Mucosa of rectum (tissue), 2 donors: ENCODE measurements at regions not wholly inside any gene's neighbourhood (a gene's known extent, or its start where the extent isn't known, plus 50 kb on each side); places are given as distances from the start of the nearest gene placed in this dataset.
"Not testable (repeated sequence)": the region's sequence is repeated elsewhere in the genome, so short reads cannot be mapped to it uniquely, and the experiment has no call there.

Experiments
- H3K27ac ChIP-seq, 2 donors: one replicate each; pipeline ENCODE4 v1.7.0; 2013; ENCODE audit warnings: inconsistent platforms in 2 of 2, low read depth in 2 of 2, low read length in 2 of 2
- H3K27me3 ChIP-seq, 2 donors: one replicate each; pipeline ENCODE4 v1.7.0; 2013; ENCODE audit warnings: low read length in 2 of 2; ENCODE audit not compliant: control insufficient read depth in 2 of 2, insufficient read depth in 2 of 2
- H3K36me3 ChIP-seq, 2 donors: one replicate each; pipeline ENCODE4 v1.7.0; 2013; ENCODE audit warnings: low read length in 2 of 2; ENCODE audit not compliant: control insufficient read depth in 2 of 2, insufficient read depth in 2 of 2
- H3K4me1 ChIP-seq, 2 donors: one replicate each; pipeline ENCODE4 v1.7.0; 2013; ENCODE audit warnings: low read length in 2 of 2, mild to moderate bottlenecking in 1 of 2; ENCODE audit not compliant: control insufficient read depth in 2 of 2, insufficient read depth in 2 of 2
- H3K4me3 ChIP-seq, 2 donors: one replicate each; pipeline ENCODE4 v1.7.0; 2013; ENCODE audit warnings: low read length in 2 of 2
- H3K9ac ChIP-seq, 2 donors: one replicate each; pipeline ENCODE4 v1.7.0; 2013; ENCODE audit warnings: low read length in 2 of 2, low read depth in 1 of 2, mild to moderate bottlenecking in 1 of 2
- H3K9me3 ChIP-seq, 2 donors: one replicate each; pipeline ENCODE4 v1.7.0; 2013; ENCODE audit warnings: low read length in 2 of 2; ENCODE audit not compliant: control insufficient read depth in 2 of 2
- donor health status: healthy.
- donor health status: Normal muscosa, but diverticular disease.

DNA sequence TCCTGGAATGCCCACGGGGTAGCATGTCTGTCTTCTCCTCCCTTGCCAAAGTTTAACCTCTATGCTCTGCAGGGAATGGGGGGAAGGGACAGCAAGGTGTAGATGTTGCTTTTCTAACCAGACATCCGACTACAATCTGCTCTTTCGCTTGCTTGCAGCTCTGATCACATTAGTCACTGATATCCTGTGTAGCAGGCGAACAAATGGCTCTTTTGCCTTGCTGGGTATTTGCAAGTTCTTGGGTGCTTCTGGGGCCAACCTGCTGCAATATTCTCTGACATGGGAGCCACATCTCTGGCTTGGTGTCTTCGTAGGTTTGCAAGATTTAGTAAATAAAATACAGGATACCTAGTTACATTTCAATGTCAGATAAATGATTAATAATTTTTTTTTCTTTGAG, 190.0 kb downstream of the ASB1 start:
- Histone ChIP-seq H3K27ac (no peak overlapping the region), H3K27me3 (no peaks in the 10 kb centered on the region), H3K9me3 (no peaks in the 10 kb centered on the region), H3K9ac (no peak overlapping the region), H3K4me3 (no peak overlapping the region), H3K4me1 (no peaks in the 10 kb centered on the region), H3K36me3 (no peaks in the 10 kb centered on the region)

DNA sequence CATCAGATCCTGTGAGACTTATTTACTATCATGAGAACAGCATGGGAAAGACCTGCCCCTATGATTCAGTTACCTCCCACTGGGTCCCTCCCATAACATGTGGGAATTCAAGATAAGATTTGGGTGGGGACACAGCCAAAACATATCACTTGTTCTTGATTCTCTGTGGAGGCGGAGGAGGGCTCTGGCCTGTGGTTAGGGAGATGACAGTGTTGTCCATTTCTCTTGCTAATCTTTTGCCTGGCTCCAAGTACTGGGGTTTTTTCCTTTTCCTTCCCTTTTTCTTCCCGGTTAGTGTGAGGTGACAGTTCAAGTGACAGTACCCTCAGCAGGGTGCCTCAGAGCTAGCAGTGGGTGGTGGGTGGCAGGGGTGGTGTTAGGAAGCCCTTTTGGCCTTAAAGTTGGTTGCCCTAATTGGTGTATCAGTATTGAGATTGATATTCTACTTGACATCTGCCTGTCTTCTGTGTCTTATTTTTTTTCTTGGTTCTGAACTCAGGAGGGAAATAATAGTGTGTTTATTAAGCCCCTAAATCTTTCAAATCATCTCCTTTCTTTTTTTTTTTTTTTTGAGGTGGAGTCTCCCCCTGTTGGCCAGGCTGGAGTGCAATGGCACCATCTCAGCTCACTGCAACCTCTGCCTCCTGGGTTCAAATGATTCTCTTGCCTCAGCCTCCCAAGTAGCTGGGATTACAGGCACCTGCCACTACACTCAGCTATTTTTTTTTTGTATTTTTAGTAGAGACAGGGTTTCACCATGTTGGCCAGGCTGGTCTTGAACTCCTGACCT, 192.0 kb downstream of the ASB1 start:
- not testable (repeated sequence) for H3K9me3 ChIP-seq, H3K27me3 ChIP-seq, H3K27ac ChIP-seq, H3K4me1 ChIP-seq, H3K36me3 ChIP-seq, H3K9ac ChIP-seq, H3K4me3 ChIP-seq

- H3K9me3 ChIP-seq: no peaks in the 10 kb centered on the region
- no peak overlapping the region for H3K9ac ChIP-seq
- H3K27ac ChIP-seq: no peak overlapping the region
- no peak overlapping the region for H3K4me3 ChIP-seq
- no peaks in the 10 kb centered on the region for H3K36me3 ChIP-seq
- no peaks in the 10 kb centered on the region for H3K4me1 ChIP-seq
- no peaks in the 10 kb centered on the region for H3K27me3 ChIP-seq
Observed at GRCh38 chr2:238627899-238628298, 201.2 kb downstream of the ASB1 start.

DNA sequence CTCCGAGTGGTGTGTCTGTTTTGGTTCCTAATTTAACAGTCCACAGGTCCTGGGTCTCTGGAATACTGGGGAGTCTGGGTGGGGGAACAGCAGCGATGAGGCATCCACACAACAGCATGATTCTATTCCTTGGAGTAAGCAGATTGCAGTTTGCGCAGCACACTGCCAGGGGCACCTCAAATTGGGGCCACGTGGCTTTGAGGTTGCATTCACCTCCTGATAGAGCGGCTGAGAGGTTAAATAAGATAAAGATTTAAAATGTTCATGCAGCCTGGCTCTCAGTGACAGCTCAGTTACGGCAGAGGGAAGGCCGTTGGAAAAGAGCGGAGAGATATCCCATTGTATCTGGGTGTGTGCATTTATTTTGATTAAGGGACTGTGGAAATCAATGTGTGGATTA, 202.3 kb downstream of the ASB1 start:
- Histone ChIP-seq H3K9me3 (no peaks in the 10 kb centered on the region), H3K27ac (no peak overlapping the region), H3K4me3 (no peak overlapping the region), H3K27me3 (no peaks in the 10 kb centered on the region), H3K4me1 (no peaks in the 10 kb centered on the region), H3K9ac (no peak overlapping the region), H3K36me3 (no peaks in the 10 kb centered on the region)

GRCh38 chr2:238631491-238632180, 204.9 kb downstream of the ASB1 start:
- Histone ChIP-seq H3K27ac (no peak overlapping the region), H3K36me3 (no peaks in the 10 kb centered on the region), H3K4me3 (no peak overlapping the region), H3K9me3 (no peaks in the 10 kb centered on the region), H3K27me3 (no peaks in the 10 kb centered on the region), H3K9ac (no peak overlapping the region), H3K4me1 (no peaks in the 10 kb centered on the region)

DNA sequence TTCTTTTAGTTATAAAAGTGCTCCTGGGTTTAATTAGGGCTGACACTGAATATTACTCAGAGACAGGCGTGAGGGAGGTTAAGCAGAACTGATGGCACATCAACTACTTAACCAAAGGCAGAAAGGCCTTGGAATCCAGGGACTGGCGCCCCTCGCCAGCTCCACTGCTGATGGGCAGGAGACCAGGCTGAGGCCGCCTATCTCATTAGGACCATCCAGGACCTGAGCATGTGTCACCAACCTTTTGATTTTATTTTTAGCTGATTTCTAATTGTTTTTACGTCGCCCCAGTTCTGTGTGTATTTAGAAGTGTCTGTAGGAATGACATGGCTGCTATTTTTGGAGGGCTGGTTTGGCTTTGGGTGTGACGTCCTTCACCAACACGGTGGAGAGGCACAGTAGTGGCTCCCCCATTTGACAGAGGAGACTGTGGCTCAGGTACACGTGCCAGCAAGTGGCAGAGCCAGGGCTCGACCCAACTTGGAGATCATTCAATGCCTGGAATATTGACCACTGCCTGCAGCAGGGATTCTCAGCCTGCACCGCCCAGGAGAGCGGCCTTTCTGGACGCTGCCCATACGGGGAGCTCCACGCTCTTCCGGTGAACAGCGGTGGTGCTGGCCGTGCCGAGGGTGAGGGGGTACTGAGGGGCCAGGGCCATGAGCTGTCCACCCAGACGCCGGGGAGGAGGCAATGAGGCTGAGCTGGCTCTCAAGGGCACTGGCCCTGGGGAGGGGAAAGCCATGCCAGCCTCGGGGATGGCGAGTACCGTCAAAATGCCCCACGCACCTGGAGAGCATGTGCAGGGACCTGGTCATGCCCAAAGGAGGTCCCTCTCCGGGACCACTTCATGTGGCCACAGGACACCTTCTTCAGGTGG, 205.7 kb downstream of the ASB1 start:
- H3K9me3 ChIP-seq: no peaks in the 10 kb centered on the region
- no peak overlapping the region for H3K4me3 ChIP-seq
- H3K36me3 ChIP-seq: no peaks in the 10 kb centered on the region
- no peaks in the 10 kb centered on the region for H3K4me1 ChIP-seq
- no peaks in the 10 kb centered on the region for H3K27me3 ChIP-seq
- H3K9ac ChIP-seq: no peak overlapping the region
- H3K27ac ChIP-seq: no peak overlapping the region

GRCh38 chr2:238633426-238634328, 206.9 kb downstream of the ASB1 start:
- H3K4me1 ChIP-seq: no peaks in the 10 kb centered on the region
- no peaks in the 10 kb centered on the region for H3K27me3 ChIP-seq
- H3K9ac ChIP-seq: no peak overlapping the region
- H3K9me3 ChIP-seq: no peaks in the 10 kb centered on the region
- H3K36me3 ChIP-seq: no peaks in the 10 kb centered on the region
- no peak overlapping the region for H3K27ac ChIP-seq
- H3K4me3 ChIP-seq: no peak overlapping the region

DNA sequence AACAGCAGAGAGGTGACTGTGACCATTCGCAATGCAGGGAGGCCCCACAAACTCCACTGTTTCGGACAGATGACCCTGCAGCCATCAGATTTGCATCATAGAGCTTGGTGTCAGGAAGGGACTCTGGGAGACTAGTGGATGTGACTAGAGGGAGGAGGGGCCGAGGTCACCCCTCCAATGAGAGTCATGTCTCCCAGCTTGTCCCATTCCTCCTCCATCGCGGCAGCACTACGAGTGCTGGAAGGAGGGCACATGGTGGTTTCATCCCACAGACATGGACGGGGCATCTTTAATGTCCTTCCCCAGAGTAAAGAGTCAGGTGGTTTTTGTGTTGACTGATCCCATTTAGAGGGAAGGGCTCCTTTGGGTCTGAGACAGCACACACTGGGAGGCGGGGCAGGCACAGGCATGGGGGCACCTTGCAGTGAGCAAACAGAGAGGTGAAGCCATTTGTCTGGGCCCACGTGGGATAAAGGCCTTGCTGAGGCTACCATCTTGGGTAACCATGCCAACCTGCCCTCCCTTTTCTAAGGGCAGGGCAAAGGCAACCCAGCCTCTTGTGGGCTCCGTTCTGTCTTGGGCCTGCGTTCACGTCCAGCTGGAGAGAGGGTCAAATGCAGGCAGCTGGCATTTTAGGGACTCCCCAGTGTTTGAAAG, 208.1 kb downstream of the ASB1 start:
- H3K9ac ChIP-seq: no peak overlapping the region
- no peaks in the 10 kb centered on the region for H3K9me3 ChIP-seq
- no peak overlapping the region for H3K27ac ChIP-seq
- no peaks in the 10 kb centered on the region for H3K27me3 ChIP-seq
- H3K4me3 ChIP-seq: no peak overlapping the region
- H3K4me1 ChIP-seq: no peaks in the 10 kb centered on the region
- no peaks in the 10 kb centered on the region for H3K36me3 ChIP-seq

GRCh38 chr2:238635647-238636051, 208.9 kb downstream of the ASB1 start:
- H3K4me3 ChIP-seq: no peak overlapping the region
- no peaks in the 10 kb centered on the region for H3K36me3 ChIP-seq
- H3K4me1 ChIP-seq: no peaks in the 10 kb centered on the region
- no peak overlapping the region for H3K27ac ChIP-seq
- no peaks in the 10 kb centered on the region for H3K9me3 ChIP-seq
- no peak overlapping the region for H3K9ac ChIP-seq
- H3K27me3 ChIP-seq: no peaks in the 10 kb centered on the region
